CD1c-positive myeloid dendritic cell (primary cell): ENCODE measurements at regions not wholly inside any gene's neighbourhood (a gene's known extent, or its start where the extent isn't known, plus 50 kb on each side); places are given as distances from the start of the nearest gene placed in this dataset.
"Not testable (repeated sequence)": the region's sequence is repeated elsewhere in the genome, so short reads cannot be mapped to it uniquely, and the experiment has no call there.

Source experiments
- DNase-seq: peaks from one replicate; pipeline ENCODE4 v3.0.0-alpha.2; 2016; ENCODE audit errors: extremely low spot score

- DNase-seq = no peak
These were observed 130.3 kb upstream of the PDE10A start for GRCh38 chr6:165793287-165793825.

DNA sequence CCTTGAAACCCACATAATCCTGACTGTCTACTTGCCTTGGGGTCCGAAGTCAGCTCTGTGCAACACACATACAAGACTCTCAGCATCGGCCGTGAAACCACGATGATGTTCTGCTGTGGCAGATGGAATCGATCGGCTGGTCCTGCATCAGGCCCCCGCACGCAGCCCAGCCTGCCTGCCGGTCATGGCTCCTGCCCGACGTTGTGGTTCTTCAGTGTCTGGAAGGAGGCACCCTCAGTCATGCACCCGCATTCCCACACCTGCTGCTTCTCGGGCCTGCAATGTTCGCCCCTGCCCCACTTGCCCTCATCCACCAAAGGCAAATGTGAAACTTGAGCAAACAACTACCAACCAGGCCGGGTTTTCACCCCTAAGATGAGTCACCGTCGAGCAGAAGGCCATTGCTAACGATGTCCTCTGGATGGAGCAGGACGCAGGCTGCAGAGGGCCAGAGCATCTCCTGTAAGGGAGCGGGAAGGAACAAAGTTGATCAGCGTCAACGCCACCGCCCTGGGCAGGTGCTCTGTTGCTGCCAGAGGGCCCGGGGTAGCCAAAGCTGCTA lies 128.9 kb upstream of the PDE10A start:
- DNase-seq = no peak

GRCh38 chr6:165791306-165791705 lies 128.3 kb upstream of the PDE10A start:
- no peak for DNase-seq

DNA sequence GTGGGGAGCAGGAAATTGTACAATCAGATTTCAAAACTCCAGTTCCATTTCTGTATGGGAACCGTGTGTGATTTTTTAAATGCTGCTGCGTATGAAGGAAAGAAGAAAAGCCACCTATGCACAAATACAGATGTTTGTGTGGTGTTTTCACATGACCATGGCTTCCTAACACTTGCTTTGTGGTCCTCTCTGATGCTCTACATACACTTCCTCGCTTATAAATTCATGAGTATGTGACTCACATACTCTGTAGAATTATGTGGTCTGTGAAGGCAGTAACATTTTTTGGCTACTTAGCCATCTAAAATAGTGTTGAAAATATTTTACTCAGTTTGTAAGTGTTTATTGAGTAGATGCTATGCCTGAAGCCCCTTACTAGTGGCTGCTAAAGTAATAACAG lies 119.8 kb upstream of the PDE10A start:
- DNase-seq = no peak

DNA sequence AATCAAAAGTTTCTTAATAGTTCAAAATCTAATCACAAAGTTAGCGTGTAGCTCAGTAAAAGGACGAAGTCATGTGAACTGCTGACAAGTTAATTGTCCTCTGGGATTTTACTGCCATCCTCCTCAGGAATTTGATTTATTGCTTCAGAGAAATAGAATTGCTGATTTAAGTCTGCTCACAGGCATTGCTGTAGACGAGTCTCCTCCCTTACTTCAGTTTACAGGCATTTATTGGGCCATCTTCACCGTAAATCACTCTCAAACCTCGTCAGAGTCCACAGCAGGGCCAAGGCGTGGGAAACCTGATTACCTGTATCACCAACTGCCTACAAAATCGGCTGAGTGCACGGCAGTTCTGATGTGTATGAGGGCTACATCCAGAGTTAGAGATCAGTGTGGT lies 119.1 kb upstream of the PDE10A start:
- DNase-seq = no peak

- no peak for DNase-seq
These were observed 114.6 kb upstream of the PDE10A start for GRCh38 chr6:165777680-165778079.

- no peak for DNase-seq
These were observed 113.7 kb upstream of the PDE10A start for GRCh38 chr6:165776691-165777090.

GRCh38 chr6:165775721-165776120 lies 112.7 kb upstream of the PDE10A start:
- no peak for DNase-seq

GRCh38 chr6:165774903-165775601 lies 112.0 kb upstream of the PDE10A start:
- no peak for DNase-seq

DNA sequence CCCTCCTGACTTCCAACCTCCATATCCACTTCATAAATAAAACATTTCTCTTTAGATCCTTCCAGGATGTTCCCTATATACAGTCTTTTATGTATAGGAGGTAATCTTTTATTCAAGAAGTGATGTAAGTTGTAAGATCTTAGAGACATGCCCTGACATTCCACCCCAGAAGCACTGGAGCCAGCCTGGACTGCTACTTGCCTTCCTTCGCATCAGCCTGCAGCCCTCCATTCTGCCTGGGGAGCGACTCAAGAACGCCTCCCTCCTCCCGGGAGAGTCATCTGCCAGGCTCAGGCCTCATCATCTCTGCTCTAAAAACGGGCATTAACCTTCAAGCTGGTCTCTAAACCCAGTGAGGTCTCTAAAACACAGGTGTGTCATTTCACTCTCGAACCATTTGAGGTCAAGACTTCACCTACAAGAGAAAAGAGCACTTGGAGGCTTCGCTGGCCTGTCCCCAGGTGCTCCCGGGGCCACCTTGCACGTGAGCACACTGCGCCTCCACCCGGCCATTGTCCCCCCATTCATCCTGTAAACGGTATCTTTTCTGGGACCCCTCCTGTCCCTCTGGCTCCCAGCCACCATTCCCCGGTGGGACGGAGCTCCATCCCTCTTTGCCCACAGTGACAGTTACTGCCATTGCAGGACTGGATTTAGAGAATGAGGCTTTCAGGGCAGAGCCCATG lies 107.5 kb upstream of the PDE10A start:
- DNase-seq = no peak

- no peak for DNase-seq
These were observed 106.8 kb upstream of the PDE10A start for GRCh38 chr6:165769884-165770283.

DNA sequence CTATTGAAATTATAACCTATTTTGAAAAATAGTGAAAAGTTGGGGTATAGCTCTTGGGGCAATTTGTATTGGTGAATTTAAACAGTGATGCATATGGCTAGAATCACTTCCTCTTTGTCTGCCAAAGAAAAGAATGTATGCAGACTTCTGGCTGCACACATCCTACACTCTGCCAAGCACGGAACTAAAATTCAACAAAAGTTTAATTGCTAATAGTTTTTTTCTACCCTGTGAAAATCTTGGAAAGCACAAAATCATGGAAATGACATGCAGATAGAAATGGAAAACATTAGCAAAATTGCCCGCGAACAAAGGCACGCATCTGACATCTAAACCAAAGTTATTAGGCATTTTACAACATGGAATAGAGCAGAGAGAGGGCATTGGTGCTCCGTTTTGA lies 106.4 kb upstream of the PDE10A start:
- DNase-seq = no peak

GRCh38 chr6:165768961-165769360 lies 105.9 kb upstream of the PDE10A start:
- DNase-seq = no peak

- no peak for DNase-seq
These were observed 104.2 kb upstream of the PDE10A start for GRCh38 chr6:165767228-165767627.

DNA sequence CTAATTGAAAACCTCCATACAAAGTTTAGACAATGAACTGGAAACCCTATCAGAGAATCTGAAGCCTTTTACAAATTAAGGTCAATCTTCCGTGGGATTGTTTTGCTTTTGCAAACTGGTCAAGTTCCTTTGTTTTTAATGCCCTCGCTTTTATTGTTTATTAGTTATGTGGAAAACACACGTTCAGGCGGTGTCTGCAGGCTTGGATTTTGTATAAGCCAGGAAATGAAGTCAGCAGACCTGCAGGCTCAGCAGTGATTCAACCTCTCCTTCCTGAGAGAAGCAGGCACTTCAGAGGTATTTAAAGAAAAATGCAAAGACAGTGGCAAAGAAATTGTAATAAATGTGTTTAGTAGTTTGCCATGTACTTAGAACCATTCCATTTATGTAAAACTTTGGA lies 103.4 kb upstream of the PDE10A start:
- DNase-seq = no peak

DNA sequence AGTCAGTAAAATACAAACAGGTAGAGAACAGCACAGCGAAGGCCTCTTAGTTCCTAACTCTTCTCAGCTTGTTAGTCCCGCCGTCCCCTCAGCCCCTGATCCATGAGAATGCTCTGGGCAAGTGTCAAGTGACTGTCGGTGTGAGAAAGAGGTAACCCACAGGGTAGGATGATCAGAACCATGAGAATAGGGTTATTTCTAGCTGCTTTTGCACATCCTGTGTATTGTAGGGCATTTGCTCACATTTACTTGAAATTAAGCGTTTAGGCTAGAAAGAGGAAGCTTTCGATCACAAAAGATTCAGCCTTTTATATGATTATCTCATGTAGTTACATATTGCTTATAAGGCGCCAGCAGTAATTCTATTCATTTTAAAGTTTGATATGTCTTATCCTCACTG lies 103.0 kb upstream of the PDE10A start:
- DNase-seq = no peak

DNA sequence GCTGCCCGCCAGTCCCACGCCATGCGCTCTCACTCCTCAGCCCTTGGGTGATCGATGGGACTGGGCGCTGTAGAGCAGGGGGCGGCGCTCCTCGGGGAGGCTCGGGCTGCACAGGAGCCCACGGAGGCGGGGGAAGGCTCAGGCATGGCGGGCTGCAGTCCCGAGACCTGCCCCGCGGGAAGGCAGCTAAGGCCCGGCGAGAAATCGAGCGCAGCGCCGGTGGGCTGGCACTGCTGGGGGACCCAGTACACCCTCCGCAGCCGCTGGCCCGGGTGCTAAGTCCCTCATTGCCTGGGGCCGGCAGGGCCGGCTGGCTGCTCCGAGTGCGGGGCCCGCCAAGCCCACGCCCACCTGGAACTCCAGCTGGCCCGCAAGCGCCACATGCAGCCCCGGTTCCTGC lies 102.2 kb upstream of the PDE10A start:
- not testable (repeated sequence) for DNase-seq

GRCh38 chr6:165762876-165763275 lies 99.8 kb upstream of the PDE10A start:
- no peak for DNase-seq

- no peak for DNase-seq
These were observed 99.1 kb upstream of the PDE10A start for GRCh38 chr6:165762125-165762524.

- no peak for DNase-seq
These were observed 97.8 kb upstream of the PDE10A start for GRCh38 chr6:165760803-165761185.

DNA sequence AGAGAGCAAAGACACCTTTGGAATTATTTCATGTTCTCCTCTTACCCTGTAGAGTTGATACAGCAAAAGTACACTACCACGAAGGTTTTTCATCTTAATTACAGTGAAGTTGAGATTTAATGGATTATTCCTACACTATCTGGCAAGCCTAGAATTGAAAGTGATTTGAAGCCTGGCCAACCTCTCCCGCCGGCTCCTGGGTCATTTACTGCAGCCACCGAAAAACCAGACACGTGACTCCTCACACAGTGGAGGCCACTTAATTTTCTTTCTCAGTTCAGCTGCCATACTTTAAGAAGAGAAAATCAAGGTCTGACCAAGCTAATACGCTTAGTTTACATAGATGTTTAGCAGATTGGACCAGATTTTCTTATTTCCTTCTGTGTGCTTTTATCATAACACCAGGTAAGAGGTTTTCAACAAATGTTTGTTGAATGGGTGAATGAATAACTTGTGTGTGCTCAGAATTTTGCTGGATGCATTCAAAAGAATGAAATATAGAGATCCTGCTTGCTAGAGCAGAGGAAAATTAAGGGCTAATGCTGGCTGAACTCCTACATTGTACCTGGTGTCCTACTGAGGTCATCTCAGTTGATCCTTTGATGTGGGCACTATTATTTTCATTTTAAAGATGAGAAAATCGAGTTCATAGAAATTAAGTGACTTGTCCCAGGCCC lies 97.2 kb upstream of the PDE10A start:
- no peak for DNase-seq

GRCh38 chr6:165758441-165758840 lies 95.4 kb upstream of the PDE10A start:
- no peak for DNase-seq

DNA sequence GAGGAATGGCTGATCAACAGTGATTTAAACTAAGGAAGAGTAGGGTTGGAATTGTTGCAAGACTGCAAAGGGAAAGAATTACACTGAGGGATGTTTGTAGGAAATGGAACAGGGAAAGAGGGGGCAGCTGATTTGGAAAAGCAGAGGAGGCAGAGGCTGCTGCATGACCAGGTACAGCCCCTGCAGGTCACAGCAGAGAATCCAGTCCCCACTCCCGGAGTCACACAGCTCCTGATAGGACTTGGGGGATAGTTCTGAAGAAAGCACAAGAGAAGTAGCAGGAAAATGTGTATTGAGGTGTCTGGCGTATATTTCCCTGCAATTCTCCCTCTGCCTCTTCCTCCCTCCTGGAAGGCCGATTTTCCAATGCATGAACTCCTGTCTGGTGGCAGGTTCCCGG lies 92.5 kb upstream of the PDE10A start:
- DNase-seq = no peak
